Stimulated activated CD8-positive, alpha-beta memory T cell treated with anti-CD3 and anti-CD28 coated beads, Interleukin-15, amount 100 ng/mL, for 1 hour (primary cell): ENCODE measurements at regions not wholly inside any gene's neighbourhood (a gene's known extent, or its start where the extent isn't known, plus 50 kb on each side); places are given as distances from the start of the nearest gene placed in this dataset.
"Not testable (repeated sequence)": the region's sequence is repeated elsewhere in the genome, so short reads cannot be mapped to it uniquely, and the experiment has no call there.

Experiments
- DNase-seq: peaks from one replicate; pipeline ENCODE4 v3.0.0-alpha.2; 2020; ENCODE audit warnings: low read depth

DNA sequence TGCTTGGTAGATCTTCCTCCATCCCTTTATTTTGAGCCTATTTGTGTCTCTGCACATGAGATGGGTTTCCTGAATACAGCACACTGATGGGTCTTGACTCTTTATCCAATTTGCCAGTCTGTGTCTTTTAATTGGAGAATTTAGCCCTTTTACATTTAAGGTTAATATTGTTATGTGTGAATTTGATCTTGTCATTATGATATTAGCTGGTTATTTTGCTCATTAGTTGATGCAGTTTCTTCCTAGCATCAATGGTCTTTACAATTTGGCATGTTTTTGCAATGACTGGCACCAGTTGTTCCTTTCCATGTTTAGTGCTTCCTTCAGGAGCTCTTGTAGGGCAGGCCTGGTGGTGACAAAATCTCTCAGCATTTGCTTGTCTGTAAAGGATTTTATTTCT lies 72.4 kb downstream of the HNRNPD start:
- not testable (repeated sequence) for DNase-seq

GRCh38 chr4:82293304-82293703 lies 80.5 kb downstream of the HNRNPD start:
- no peak for DNase-seq

DNA sequence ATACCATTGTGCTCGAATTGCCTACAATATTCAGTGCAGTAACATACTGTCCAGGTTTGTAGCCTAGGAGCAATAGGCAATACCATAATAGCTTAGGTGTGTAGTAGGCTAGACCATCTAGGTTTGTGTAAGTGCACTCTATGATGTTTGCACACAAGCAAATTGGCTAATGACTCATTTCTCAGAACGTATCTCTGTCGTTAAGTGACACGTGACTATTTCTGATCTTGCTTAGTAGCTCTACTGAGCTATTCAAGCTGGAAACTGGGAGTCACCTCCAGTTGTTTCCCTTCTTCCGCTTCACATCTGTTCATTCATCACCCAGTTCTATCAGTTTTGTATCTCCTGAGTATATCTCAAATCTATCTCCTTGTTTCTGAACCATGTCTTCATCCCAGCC lies 86.1 kb downstream of the HNRNPD start:
- DNase-seq = no peak

DNA sequence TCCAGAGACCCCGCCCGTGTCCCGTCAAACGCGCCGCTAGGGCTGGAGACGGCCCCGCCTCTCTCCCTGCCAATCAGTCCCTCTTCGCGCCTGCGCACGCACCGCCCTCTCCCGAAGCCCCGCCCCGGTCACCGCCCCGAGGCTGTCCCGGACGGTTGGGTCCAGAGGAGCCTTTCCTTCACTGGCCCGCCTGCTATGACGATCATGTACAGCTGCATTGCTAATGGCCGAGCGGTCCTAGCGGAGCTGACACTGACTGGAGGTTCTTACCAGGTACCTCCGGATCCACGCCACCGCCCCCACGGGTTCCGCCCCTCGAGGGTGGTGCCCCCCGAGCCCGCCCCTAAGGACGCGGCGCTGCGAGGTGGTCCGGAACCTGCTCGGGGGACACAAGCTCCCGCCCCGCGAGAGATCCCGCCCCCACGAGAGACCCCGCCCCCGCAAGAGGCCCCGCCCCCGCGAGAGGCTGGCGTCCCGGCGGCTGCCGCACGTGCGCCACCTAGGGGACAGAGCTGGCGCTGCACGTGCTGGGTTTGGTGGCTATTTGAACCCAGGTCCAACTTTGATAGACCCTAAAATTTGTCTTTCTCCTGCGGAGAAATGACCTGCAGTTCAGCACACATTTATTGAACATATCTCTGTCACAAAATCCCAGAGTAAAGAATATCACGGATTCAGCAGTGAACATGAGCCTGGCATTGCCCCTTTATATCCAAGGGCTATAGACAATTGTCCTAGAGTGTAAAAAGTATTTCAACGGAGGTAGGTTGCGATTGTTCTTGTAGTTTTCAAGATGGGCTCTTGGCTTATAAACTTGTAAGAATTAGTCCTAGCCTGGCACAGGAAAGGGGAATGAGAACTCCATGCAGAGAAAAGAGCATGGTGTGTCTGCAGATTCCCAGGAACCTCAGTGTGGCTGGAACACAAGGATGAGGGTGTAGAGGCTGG lies 88.7 kb downstream of the HNRNPD start:
- DNase-seq = peak; percentile 99

DNA sequence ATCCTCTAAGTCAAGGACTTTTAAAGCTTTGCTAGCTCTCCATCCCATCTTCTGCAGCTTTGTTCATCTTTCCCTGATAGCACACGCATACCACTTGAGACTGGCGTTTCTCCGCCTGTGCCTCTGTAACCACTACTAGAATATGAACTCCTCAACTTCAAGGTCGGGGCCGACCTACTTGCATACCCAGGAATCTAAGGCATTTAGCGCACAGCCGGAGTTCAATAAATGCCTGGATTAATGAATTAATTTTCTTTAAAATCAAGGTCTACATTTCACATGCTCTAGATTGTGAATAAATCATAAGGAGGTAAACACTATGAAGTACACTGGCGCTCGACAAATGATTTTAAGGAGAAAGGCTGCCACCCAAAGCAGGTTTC lies 89.3 kb downstream of the HNRNPD start:
- no peak for DNase-seq

DNA sequence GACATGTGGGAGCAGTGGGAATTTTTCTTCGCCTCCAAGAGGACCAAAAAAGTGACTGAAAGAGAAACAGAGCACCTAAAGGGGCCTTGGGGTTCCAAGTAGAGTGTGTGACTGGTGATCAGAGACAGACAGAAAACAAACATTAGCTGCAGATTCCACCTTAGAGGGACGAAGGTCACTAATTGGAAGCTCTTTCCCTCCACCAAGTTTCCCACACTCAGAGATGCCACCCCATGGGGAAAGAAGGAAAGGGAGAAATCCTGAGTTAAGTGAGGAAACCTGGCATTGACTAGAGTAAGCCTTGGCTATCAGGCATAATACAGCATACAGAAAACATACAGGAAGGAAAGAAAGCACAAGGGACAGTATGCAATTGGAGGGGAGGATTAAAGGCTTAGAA lies 90.9 kb downstream of the HNRNPD start:
- DNase-seq = no peak

DNA sequence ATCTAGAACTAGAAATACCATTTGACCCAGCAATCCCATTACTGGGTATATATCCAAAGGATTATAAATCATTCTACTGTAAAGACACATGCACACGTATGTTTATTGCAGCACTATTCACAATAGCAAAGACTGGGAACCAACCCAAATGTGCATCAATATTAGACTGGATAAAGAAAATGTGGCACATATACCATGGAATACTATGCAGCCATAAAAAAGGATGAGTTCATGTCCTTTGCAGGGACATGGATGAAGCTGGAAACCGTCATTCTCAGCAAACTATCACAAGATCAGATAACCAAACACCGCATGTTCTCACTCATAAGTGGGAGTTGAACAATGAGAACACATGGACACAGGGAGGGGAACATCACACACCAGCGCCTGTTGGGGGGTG lies 94.2 kb downstream of the HNRNPD start:
- DNase-seq = not testable (repeated sequence)

DNA sequence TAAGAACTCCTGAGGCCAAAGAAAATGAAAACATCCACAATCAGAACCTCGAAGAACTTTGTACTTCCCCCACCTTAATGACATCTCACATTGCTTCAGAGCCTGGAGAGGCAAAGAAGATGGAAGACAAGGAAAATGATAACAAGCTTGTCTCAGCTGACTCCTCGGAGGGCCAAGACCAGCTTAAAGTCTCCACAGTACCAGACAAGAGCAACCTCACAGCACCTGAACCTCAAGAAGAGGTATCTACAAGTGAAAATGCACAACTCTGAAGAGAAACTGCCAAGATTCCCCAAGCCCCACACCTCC lies 97.5 kb downstream of the HNRNPD start:
- no peak for DNase-seq

GRCh38 chr4:82275431-82276331 lies 98.1 kb downstream of the HNRNPD start:
- DNase-seq = no peak

DNA sequence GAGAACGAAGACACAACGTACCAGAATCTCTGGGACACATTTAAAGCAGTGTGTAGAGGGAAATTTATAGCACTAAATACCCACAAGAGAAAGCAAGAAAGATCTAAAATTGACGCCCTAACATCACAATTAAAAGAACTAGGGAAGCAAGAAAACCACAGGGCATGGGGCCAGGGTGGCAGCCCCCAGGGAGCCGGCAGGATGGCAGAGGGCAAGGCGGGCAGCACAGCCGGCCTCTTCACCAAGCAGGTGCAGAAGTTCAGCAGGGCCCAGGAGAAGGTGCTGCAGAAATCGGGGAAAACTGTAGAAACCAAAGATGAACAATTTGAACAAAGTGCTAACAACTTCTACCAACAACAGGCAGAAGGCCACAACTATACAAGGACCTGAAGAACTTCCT lies 99.1 kb downstream of the HNRNPD start:
- not testable (repeated sequence) for DNase-seq

DNA sequence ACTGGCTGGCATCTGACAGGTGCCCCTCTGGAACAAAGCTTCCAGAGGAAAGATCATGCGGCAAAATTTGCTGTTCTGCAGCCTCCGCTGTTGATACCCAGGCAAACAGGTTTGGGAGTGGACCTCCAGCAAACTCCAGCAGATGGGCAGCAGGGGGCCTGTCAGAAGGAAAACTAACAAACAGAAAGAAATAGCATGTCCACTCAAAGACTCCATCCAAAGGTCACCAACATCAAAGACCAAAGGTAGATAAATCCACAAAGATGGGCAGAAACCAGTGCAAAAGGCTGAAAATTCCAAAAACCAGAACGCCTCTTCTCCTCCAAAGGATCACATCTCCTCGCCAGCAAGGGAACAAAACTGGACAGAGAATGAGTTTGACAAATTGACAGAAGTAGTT lies 101.3 kb downstream of the HNRNPD start:
- not testable (repeated sequence) for DNase-seq

DNA sequence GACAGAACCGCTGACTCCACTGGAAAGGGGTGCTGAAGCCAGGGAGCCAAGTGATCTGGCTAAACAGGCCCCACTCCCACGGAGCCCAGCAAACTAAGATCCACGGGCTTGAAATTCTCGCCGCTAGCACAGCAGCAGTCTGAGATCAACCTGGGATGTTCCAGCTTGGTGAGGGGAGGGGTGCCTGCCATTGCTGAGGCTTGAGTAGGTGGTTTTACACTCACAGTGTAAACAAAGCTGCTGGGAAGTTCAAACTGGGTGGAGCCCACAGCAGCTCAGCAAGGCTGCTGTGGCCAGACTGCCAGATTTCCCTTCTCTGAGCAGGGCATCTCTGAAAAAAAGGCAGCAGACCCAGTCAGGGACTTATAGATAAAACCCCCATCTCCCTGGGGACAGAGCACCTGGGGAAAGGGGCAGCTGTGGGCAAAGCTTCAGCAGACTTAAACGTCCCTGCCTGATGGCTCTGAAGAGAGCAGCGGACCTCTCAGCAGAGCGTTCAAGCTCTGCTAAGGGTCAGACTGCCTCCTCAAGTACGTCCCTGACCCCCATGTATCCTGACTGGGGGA lies 101.8 kb downstream of the HNRNPD start:
- DNase-seq = not testable (repeated sequence)

- DNase-seq = no peak
Measured at GRCh38 chr4:82268826-82269193, 105.0 kb downstream of the HNRNPD start.

DNA sequence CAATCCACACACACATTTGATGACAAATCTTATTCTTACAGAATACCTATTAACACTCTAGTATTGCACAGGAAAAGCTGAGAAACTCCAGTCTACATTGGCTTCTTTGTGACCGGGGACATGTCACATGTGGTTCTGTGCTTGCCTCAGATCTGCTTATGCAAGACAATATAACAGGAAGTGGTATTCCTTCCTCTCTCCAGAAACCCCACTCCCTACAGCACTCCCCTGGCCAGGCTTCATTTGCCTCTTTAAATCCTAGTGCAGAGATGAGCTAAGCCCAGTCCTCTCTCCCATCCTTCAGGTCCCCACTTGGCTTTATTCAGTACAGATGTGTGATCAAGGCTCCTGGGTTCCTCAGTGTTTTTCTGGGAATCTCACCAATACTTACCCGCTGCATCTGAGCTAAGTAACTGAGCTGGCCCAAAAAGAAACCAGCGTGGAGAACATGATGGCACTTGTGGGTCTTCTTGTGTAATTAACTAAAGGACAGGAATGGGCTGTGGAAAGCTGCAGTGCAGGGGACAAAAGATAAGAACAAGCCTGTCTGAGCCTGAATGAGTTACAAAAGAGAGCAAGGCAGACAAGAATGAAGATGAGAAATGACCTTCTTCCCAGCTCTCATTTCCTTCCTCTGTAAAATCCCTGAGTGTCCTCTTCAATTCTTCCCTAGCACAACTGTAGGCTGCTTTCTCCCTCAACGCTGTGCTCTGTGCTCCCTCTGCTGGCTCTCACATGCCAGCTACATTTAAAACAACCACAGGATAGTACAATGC lies 105.6 kb downstream of the HNRNPD start:
- DNase-seq = no peak

GRCh38 chr4:82267506-82267905 lies 106.3 kb downstream of the HNRNPD start:
- DNase-seq = no peak

DNA sequence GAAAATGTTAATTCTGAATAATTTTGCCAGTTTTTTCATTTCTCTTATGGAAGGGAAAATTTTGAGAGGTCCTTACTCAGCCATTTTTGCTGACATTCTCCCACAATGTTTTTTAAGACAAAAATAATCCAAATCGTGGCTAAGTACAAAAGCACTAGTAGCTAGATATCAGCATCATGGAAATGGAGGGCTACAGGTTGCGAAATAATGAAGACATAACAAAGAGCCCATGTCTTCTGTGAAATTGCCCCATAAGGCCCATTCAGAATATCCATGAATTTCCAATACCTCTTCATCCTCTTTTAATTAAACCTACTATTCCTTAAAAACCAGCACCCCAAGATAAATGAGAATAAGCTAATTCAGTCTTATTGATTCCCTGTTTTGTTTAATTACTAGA lies 107.4 kb downstream of the HNRNPD start:
- no peak for DNase-seq

- DNase-seq = no peak
Measured at GRCh38 chr4:82261084-82261483, 112.7 kb downstream of the HNRNPD start.

DNA sequence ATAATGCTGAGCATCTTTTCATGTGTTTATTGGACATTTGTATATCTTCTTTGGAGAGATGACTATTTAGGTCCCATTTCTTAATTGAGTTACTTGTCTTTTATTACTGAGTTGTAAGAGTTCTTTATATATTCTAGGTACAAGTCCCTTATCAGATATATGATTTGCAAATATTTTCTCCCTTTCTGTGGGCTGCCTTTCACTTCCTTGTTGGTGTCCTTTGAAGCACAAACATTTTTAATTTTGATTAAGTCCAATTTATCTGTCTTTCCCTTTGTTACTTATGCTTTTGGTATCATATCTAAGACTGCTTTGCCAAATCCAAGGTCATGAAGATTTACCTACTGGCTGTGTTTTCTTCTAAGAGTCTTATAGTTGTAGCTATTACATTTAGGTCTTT lies 113.2 kb downstream of the HNRNPD start:
- no peak for DNase-seq

DNA sequence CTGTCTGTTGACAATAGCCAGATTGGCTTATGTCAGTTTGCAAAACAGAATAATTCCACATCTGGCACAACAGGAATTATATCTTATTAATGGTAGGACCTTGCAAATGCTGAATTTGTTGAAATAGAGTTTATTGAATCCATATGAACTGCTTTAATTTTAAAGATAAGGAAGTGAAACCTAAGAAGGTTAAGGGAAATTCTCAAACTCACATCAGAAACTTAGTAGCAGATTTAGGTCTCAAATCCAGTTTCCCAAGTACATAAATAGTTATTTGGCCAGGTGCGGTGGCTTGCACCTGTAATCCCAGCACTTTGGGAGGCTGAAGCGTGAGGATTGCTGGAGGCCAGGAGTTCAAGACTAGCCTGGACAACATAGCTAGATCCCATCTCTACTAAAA lies 117.1 kb downstream of the HNRNPD start:
- no peak for DNase-seq

DNA sequence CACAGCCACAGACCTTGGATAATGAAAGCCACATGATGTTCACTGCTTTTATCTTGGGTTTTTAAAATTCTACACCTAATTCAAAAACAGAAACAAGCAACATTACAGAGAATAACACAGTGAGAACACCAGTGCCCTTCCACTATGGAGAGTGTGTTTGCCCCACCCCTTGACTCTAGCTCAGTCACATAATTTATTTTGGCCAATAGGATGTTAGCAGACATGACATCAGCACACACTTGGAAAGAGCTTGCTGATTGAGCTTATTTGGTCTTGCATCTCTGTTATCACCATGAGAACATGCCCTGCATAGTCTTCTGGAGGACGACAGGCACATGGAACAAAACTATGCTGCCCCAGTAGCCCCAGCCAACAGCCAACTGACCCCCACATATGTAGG lies 118.1 kb downstream of the HNRNPD start:
- no peak for DNase-seq

DNA sequence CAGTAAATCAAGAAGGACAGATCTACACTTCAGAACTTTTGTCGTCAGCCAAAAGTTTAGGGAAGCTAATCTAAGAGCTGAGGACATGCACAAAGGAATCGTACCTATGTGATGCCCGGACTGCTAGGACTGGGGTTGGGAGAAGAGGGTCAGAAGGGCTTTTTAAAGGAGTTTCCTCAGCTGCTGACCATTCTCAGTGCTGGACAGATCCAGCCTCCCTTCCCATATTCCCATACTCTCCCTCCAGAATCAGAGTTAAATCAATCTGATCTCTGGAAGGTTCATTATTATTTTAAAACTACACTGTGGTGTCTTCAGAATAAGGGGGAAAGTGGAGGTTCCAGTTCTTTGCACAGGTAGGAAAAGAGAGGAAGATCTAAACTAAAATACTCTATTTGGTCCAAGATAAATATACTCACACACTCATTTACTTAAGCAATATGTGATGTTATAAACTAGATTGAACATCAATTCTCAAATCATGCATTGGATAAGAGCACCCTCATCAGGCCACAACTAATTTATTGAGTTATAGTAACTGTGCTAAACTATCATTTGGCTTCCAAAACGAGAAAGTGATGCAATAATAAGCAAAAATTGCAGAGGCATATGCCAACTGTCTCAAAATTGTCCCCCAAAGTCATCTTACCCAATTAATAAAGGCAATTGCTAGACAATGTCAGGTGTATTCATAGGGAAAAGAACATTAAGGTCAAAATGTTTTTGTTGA lies 124.7 kb downstream of the HNRNPD start:
- DNase-seq = no peak
